Activated CD8-positive, alpha-beta T cell treated with anti-CD3 and anti-CD28 coated beads, Interleukin-2, amount 10 ng/mL, durations not matched to agents 7 days and 5 days (primary cell): ENCODE measurements at regions not wholly inside any gene's neighbourhood (a gene's known extent, or its start where the extent isn't known, plus 50 kb on each side); places are given as distances from the start of the nearest gene placed in this dataset.

Experiments
- ATAC-seq: fragments of 150-1000 bp; cut with Tn5 transposase; one replicate; pipeline ENCODE4 v1.10.0; 2021; ENCODE audit warnings: moderate library complexity
- CTCF ChIA-PET: fragments of 350-600 bp; sonication (Branson Sonifier 250); formaldehyde crosslinking; loops from one replicate; lab custom pipeline; 2021; ENCODE audit warnings: antibody characterized with exemption; lab: Charles Lee
- POLR2A ChIA-PET: fragments of 350-600 bp; sonication (Branson Sonifier 250); formaldehyde crosslinking; loops from one replicate; lab custom pipeline; 2021; ENCODE audit warnings: antibody characterized with exemption; lab: Charles Lee
- DNase-seq: peaks from one replicate; pipeline ENCODE4 v3.0.0-alpha.2; 2020
- H3K27ac Mint-ChIP-seq: one replicate; pipeline ENCODE4 v1.8.0; 2021; ENCODE audit warnings: mild to moderate bottlenecking, mixed read lengths
- H3K27me3 Mint-ChIP-seq: one replicate; pipeline ENCODE4 v1.8.0; 2021; ENCODE audit warnings: low read depth, mixed read lengths
- H3K36me3 Mint-ChIP-seq: one replicate; pipeline ENCODE4 v1.8.0; 2021; ENCODE audit warnings: low read depth, mixed read lengths
- H3K4me1 Mint-ChIP-seq: one replicate; pipeline ENCODE4 v1.8.0; 2021; ENCODE audit warnings: low read depth, mixed read lengths
- H3K4me3 Mint-ChIP-seq: one replicate; pipeline ENCODE4 v1.8.0; 2021; ENCODE audit warnings: mild to moderate bottlenecking, mixed read lengths
- H3K9me3 Mint-ChIP-seq: one replicate; pipeline ENCODE4 v1.8.0; 2022; ENCODE audit warnings: mixed read lengths; ENCODE audit not compliant: insufficient read depth

DNA sequence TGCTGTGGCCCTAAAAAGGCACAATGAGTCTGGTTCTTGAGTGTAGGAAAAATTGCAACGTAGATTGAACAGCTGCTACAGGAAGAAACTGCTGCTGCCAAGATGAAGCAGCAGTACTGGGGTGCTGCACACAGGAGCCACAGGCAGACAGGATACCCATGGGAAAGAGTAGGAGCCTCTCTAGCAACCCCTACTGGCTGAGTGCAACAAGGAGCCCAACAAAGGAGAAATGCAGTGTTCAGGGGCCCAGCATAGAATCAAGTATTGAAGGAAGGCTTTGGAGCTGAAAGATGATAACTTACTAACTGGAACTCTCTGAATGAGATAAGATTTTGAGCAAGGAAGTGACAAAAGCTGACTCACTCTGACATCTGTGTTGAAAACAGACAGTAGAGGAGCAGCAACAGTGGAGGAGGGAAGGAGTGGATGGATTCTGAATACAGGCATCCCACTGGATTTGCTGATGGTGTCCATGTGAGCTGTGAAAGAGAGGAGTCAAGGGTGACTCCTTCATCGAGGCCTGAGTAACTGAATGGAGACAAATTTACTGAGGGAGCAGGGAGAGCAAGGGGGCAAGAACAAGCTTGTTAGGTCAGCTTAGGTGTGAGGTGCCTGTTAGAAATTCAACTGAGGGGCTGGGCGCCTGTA is 534.7 kb upstream of the JARID2 start:
- no peaks in the 10 kb centered on the region for H3K27me3 Mint-ChIP-seq
- peak; percentile 74 for DNase-seq
- no peaks in the 10 kb centered on the region for H3K9me3 Mint-ChIP-seq
- POLR2A ChIA-PET = interaction anchor here (0.6 kb wide), 4 partner anchors 12 to 515 kb away, joined by 3 to 4 read pairs (median 3); no protein-coding TSS in a partner anchor
- peak; percentile 88 for ATAC-seq
- no peaks in the 10 kb centered on the region for H3K36me3 Mint-ChIP-seq
- CTCF ChIA-PET = interaction anchor here (0.6 to 2.9 kb wide), 27 partner anchors 8 to 752 kb away, joined by 3 to 19 read pairs (median 4); no protein-coding TSS in a partner anchor
- H3K4me1 Mint-ChIP-seq = peaks cover 16% of the 10 kb centered on the region
- H3K4me3 Mint-ChIP-seq = no peak overlapping the region
- peak overlapping the region; percentile 72 for H3K27ac Mint-ChIP-seq

DNA sequence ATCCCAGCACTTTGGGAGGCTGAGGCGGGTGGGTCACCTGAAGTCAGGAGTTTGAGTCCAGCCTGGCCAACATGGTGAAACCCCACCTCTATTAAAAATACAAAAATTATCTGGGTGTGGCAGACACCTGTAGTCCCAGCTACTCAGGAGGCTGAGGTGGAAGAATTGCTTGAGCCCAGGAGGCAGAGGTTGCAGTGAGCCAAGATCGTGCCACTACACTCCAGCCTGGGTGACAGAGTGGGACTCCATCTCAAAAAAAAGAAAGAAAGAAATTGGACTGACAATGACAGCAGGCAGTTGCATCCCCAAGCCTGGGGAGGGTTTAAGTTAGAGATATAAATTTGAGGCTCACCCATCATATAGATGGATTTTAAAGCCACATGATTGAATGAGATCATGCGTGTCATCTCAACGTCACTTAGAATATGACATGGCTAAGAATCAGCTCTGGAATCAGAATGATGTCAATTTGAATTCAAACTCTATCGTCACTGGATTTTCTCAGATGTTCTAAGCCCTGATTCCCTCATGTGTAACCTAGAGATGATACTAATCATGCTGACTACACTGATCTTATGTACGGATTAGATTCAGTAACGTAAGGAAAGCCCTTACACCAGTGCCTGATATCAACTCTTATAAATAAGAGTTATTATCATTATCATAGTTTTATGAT is 534.0 kb upstream of the JARID2 start:
- DNase-seq (no peak), ATAC-seq (no peak)
- no peaks in the 10 kb centered on the region for H3K36me3 Mint-ChIP-seq
- H3K27me3 Mint-ChIP-seq = no peaks in the 10 kb centered on the region
- H3K4me3 Mint-ChIP-seq = no peak overlapping the region
- peaks cover 14% of the 10 kb centered on the region for H3K4me1 Mint-ChIP-seq
- ChIA-PET CTCF (interaction anchor here (0.7 to 2.9 kb wide), 23 partner anchors 8 to 752 kb away, joined by 3 to 19 read pairs (median 4); no protein-coding TSS in a partner anchor), POLR2A (interaction anchor here (0.6 kb wide), 2 partner anchors 9 to 282 kb away, joined by 3 read pairs; no protein-coding TSS in a partner anchor)
- no peak overlapping the region for H3K27ac Mint-ChIP-seq
- H3K9me3 Mint-ChIP-seq = no peaks in the 10 kb centered on the region

DNA sequence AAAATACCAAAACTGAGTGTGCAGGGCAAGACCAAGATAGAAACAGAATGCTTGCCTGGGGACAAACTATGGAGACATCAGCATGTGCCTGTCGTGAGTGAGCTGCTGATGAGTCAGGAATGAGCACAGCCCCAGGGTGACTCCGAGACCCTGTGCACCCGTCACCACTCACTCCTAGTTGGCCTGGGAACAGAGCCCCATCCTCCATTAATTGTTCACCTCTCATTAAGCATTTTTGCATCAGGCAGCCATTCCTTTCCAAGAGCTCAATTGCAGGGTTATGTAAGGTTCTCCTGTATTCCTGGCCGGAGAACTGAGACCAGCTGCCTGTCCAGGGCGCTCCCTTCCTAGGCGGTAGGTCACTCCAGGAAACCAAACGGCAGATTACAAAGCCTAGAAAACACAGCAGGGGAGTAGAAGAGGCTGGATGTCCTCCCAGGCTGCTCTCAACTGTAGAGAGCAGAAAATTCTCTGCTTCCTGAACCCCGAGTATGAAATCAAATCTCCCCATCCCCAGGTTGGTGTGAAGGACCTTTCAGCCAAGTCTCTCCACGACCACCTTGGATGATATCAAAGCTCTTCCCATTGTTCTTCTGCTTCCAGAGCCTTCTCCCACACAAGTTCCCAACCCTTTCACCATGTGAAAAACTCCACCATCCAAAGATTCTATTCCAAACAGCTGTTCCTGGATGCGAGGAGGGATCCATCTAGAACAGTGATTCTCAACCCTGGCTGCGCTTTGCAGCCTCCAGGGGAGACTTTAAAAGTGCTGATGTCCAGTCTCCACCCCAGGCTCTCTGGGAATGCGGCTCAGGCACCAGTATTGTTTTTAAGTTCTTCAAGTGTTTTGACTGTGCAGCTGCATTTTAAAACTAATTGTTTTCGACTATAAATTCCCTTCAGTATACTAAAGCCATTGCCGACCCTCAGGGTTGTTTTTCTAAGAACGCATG is 532.6 kb upstream of the JARID2 start:
- no peak for ATAC-seq
- H3K27me3 Mint-ChIP-seq = no peaks in the 10 kb centered on the region
- H3K9me3 Mint-ChIP-seq = no peaks in the 10 kb centered on the region
- CTCF ChIA-PET = interaction anchor here (1.3 kb wide), 1 partner anchor 9 kb away, joined by 4 read pairs; no protein-coding TSS in a partner anchor
- DNase-seq = no peak
- H3K36me3 Mint-ChIP-seq = peaks cover 5% of the 10 kb centered on the region
- H3K4me1 Mint-ChIP-seq = peaks cover 24% of the 10 kb centered on the region
- no peak overlapping the region for H3K27ac Mint-ChIP-seq
- H3K4me3 Mint-ChIP-seq = no peak overlapping the region
- POLR2A ChIA-PET = no interaction called here

DNA sequence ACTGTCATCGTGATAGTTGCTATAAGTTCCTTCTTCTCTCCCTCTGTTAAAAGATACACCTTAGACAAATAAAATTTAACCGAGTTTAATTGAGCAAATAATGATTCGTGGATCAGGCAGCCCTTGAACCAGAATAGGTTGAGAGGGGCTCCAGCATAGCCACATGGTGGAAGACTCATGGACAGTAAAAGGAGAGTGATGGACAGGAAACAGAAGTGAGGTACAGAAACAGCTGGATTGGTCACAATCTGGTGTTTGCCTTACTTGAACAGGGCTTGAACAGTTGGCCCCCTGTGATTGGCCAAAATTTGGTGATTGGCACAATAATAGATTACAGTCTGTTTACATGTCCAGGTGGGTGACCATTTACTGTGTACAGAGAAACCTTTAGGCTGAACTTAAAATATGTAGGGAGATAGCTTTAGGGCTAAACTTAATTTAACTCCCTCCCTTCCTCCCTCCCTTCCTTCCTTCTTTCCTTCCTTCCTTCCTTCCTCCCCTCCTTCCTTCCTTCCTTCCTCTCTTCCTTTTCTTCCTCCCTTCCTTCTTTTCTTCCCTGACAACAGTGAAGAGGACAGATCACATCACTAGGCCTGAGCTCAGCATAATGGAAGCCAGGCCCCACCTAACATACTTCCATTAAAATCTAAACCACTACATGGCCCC is 531.8 kb upstream of the JARID2 start:
- no peaks in the 10 kb centered on the region for H3K9me3 Mint-ChIP-seq
- no peaks in the 10 kb centered on the region for H3K27me3 Mint-ChIP-seq
- DNase-seq (no peak), ATAC-seq (no peak)
- no peak overlapping the region for H3K4me3 Mint-ChIP-seq
- peaks cover 24% of the 10 kb centered on the region for H3K4me1 Mint-ChIP-seq
- CTCF ChIA-PET = interaction anchor here (1.2 to 1.3 kb wide), 2 partner anchors 10 to 35 kb away, joined by 3 to 4 read pairs; no protein-coding TSS in a partner anchor
- peaks cover 5% of the 10 kb centered on the region for H3K36me3 Mint-ChIP-seq
- POLR2A ChIA-PET = no interaction called here
- no peak overlapping the region for H3K27ac Mint-ChIP-seq

GRCh38 chr6:14715076-14715475 is 530.8 kb upstream of the JARID2 start:
- ATAC-seq (no peak), DNase-seq (no peak)
- ChIA-PET POLR2A (no interaction called here), CTCF (interaction anchor here (1.2 to 1.3 kb wide), 2 partner anchors 11 to 34 kb away, joined by 3 to 4 read pairs; no protein-coding TSS in a partner anchor)
- Mint-ChIP-seq H3K4me1 (peaks cover 24% of the 10 kb centered on the region), H3K4me3 (no peak overlapping the region), H3K27ac (no peak overlapping the region), H3K36me3 (peaks cover 5% of the 10 kb centered on the region), H3K9me3 (no peaks in the 10 kb centered on the region), H3K27me3 (no peaks in the 10 kb centered on the region)

DNA sequence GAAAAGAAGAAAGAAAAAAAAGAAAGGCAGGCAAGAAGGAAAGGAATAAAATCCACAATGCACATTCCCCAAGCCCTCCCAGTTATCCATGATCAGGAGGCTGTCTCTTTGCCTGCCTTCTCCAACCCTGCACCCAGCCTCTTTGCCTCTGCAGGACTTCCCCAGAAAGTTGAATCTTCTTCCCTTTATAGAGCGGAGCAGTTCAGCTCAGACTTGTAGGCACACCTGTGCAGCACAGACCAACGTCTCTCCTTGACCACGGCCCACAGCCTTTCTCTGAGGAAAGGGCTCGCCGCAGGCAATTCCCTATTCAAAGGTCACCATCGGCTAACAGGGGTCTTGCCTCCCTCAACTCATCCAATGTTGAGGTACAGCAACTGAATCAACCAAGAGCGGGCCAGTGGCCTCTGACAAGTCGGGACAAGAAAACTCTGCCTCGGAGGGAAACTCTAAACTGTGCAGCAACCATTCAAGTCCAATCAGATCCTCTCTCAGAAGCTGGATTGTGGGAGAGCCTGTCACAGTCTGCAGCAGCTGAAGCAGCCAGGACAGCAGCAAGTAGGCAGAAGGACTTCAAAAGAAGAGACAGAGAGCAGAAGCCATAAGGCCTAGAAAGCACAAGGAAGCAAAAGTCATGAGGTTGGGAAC is 529.2 kb upstream of the JARID2 start:
- H3K4me1 Mint-ChIP-seq = peaks cover 13% of the 10 kb centered on the region
- no peaks in the 10 kb centered on the region for H3K9me3 Mint-ChIP-seq
- H3K27ac Mint-ChIP-seq = peak overlapping the region; percentile 5
- H3K4me3 Mint-ChIP-seq = no peak overlapping the region
- no peak for DNase-seq
- CTCF ChIA-PET = interaction anchor here (1.0 kb wide), 1 partner anchor 725 kb away, joined by 3 read pairs; no protein-coding TSS in a partner anchor
- ATAC-seq = no peak
- H3K36me3 Mint-ChIP-seq = peaks cover 5% of the 10 kb centered on the region
- POLR2A ChIA-PET = interaction anchor here (0.6 kb wide), 1 partner anchor 20 kb away, joined by 3 read pairs; no protein-coding TSS in a partner anchor
- H3K27me3 Mint-ChIP-seq = no peaks in the 10 kb centered on the region

DNA sequence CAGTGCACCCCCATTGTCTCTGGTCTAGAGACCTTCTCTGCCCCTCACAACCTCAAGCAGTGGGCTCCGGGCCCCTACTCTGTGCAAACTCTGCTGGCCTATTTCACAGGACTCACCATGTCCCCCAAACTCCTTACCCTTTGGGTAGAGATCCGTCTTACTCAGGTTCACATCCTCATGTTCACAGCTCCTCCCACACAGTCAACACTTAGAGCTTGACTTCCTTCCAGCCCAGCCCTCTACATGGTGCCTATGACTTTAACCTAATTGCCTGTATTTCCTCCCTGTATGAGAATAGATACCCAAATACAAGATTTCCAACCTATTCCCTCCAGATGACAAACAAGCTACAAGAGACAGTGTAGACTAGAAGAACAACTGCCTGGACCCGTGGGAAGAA is 528.6 kb upstream of the JARID2 start:
- H3K27me3 Mint-ChIP-seq = no peaks in the 10 kb centered on the region
- peaks cover 5% of the 10 kb centered on the region for H3K36me3 Mint-ChIP-seq
- peak overlapping the region; percentile 28 for H3K27ac Mint-ChIP-seq
- H3K9me3 Mint-ChIP-seq = no peaks in the 10 kb centered on the region
- CTCF ChIA-PET = interaction anchor here (1.0 kb wide), 1 partner anchor 724 kb away, joined by 3 read pairs; no protein-coding TSS in a partner anchor
- no peak overlapping the region for H3K4me3 Mint-ChIP-seq
- DNase-seq (peak; percentile 42), ATAC-seq (peak; percentile 69)
- POLR2A ChIA-PET = interaction anchor here (0.6 to 0.8 kb wide), 3 partner anchors 20 to 285 kb away, joined by 3 read pairs; no protein-coding TSS in a partner anchor
- H3K4me1 Mint-ChIP-seq = peaks cover 13% of the 10 kb centered on the region

DNA sequence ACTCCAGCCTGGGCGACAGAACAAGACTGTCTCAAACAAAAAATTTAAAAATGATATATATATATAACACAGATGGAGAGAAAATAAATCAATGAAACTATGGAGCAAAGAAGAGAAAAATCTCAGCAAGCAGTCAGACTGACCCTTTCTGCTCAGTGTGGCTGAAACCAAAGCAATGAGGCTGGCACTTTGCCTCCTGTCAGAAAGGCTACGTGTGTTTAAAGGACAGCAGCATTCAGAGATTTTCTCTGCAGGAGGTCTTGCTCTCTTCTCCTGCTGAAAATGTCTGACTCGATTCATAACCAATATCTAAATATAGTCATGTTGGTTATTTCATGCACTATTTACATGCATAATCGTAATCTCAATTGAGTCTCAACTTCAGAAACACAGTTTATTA is 527.0 kb upstream of the JARID2 start:
- Mint-ChIP-seq H3K27me3 (no peaks in the 10 kb centered on the region), H3K4me3 (no peak overlapping the region), H3K4me1 (peaks cover 26% of the 10 kb centered on the region), H3K27ac (no peak overlapping the region), H3K9me3 (no peaks in the 10 kb centered on the region), H3K36me3 (peaks cover 5% of the 10 kb centered on the region)
- POLR2A ChIA-PET = no interaction called here
- no peak for ATAC-seq
- CTCF ChIA-PET = no interaction called here
- no peak for DNase-seq

GRCh38 chr6:14719270-14719669 is 526.6 kb upstream of the JARID2 start:
- H3K27me3 Mint-ChIP-seq = no peaks in the 10 kb centered on the region
- peaks cover 26% of the 10 kb centered on the region for H3K4me1 Mint-ChIP-seq
- H3K36me3 Mint-ChIP-seq = peaks cover 5% of the 10 kb centered on the region
- ATAC-seq (no peak), DNase-seq (no peak)
- no peak overlapping the region for H3K4me3 Mint-ChIP-seq
- ChIA-PET CTCF (interaction anchor here (1.5 kb wide), 1 partner anchor 8 kb away, joined by 3 read pairs; no protein-coding TSS in a partner anchor), POLR2A (no interaction called here)
- no peak overlapping the region for H3K27ac Mint-ChIP-seq
- no peaks in the 10 kb centered on the region for H3K9me3 Mint-ChIP-seq

DNA sequence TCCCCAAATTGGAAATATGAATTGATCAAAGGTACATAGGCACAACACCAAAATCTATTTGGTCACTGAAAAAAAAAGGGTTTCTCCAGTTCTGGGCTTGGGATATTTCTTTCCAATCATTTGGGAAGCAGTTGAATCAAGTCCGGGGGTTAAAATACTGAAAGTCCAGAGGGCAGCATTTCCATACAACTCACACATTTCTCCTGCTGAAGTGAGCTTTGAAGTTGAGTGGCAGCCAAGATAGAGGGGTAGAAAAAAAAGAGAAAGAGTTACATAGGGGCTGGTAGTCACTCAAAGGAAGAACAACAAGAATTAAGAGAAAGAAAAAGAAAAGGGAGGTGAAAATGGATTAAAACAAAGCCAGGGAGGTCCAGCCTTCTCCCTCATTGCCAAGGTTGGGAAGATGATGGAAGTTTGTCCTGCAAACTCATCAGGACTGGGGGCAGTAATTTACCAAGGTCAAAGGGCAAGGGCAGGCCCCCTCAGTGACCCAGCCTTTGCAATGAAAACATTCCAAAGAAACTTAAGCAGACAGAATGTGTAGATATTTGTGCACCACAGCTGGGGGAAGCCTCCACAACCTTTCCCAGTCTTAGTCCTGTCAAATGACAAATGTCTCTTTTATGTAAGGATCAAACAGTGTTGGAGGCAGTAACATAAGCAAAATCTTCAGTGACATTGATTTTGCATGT is 525.3 kb upstream of the JARID2 start:
- no peak for ATAC-seq
- H3K4me1 Mint-ChIP-seq = peaks cover 26% of the 10 kb centered on the region
- ChIA-PET CTCF (interaction anchor here (1.5 kb wide), 1 partner anchor 9 kb away, joined by 3 read pairs; no protein-coding TSS in a partner anchor), POLR2A (no interaction called here)
- H3K27ac Mint-ChIP-seq = no peak overlapping the region
- no peaks in the 10 kb centered on the region for H3K27me3 Mint-ChIP-seq
- peaks cover 5% of the 10 kb centered on the region for H3K36me3 Mint-ChIP-seq
- no peak overlapping the region for H3K4me3 Mint-ChIP-seq
- H3K9me3 Mint-ChIP-seq = no peaks in the 10 kb centered on the region
- no peak for DNase-seq
